Nephron progenitor cell (in vitro differentiated cells): ENCODE measurements at regions not wholly inside any gene's neighbourhood (a gene's known extent, or its start where the extent isn't known, plus 50 kb on each side); places are given as distances from the start of the nearest gene placed in this dataset.

Source experiments
- DNase-seq: peaks from one replicate; pipeline ENCODE4 v3.0.0; 2021
- H3K27ac Mint-ChIP-seq: 2 replicates; pipeline ENCODE4 v1.8.0; 2021; ENCODE audit warnings: mild to moderate bottlenecking, moderate library complexity, mixed read lengths
- H3K27me3 Mint-ChIP-seq: 2 replicates; pipeline ENCODE4 v1.8.0; 2021; ENCODE audit warnings: mild to moderate bottlenecking, low read depth, mixed read lengths; ENCODE audit not compliant: poor library complexity
- H3K36me3 Mint-ChIP-seq: 2 replicates; pipeline ENCODE4 v1.8.0; 2021; ENCODE audit warnings: low read depth, mixed read lengths
- H3K4me1 Mint-ChIP-seq: 2 replicates; pipeline ENCODE4 v1.8.0; 2021; ENCODE audit warnings: mixed read lengths
- H3K4me3 Mint-ChIP-seq: 2 replicates; pipeline ENCODE4 v1.8.0; 2021; ENCODE audit warnings: mild to moderate bottlenecking, moderate library complexity, mixed read lengths
- H3K9me3 Mint-ChIP-seq: 2 replicates; pipeline ENCODE4 v1.8.0; 2021; ENCODE audit warnings: mild to moderate bottlenecking, moderate library complexity, mixed read lengths
- TF ChIP-seq, protein P1 (sequence below): fragments of 200-600 bp; sonication (generic); IDR thresholded peaks from 2 replicates; pipeline ENCODE4 v1.5.0; 2021; ENCODE audit warnings: antibody characterized with exemption

DNA sequence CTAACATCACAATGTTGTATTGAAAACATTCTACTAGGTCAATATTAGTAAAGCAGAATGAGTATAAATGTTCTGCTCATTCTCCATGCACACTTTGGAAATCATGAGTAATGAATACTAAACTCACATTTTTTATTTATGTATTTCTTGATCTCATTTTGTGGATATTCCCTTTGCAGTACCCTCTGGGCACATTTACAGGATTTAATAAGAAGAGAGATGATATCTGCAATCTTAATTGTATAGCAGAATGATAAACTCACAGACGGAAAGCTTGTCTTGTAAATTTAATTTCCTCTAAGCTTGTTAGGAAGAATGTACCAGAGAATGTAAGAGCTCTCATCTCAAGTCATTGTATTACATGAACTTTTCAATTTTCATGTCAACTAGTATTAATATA lies 1279.7 kb downstream of the PCDH7 start:
- no peak for DNase-seq
- TF ChIP-seq, protein P1, sequence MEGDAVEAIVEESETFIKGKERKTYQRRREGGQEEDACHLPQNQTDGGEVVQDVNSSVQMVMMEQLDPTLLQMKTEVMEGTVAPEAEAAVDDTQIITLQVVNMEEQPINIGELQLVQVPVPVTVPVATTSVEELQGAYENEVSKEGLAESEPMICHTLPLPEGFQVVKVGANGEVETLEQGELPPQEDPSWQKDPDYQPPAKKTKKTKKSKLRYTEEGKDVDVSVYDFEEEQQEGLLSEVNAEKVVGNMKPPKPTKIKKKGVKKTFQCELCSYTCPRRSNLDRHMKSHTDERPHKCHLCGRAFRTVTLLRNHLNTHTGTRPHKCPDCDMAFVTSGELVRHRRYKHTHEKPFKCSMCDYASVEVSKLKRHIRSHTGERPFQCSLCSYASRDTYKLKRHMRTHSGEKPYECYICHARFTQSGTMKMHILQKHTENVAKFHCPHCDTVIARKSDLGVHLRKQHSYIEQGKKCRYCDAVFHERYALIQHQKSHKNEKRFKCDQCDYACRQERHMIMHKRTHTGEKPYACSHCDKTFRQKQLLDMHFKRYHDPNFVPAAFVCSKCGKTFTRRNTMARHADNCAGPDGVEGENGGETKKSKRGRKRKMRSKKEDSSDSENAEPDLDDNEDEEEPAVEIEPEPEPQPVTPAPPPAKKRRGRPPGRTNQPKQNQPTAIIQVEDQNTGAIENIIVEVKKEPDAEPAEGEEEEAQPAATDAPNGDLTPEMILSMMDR, result no peak
- no peaks in the 10 kb centered on the region for H3K36me3 Mint-ChIP-seq
- H3K27ac Mint-ChIP-seq, result no peak overlapping the region
- no peak overlapping the region for H3K4me3 Mint-ChIP-seq
- H3K27me3 Mint-ChIP-seq, result no peaks in the 10 kb centered on the region
- H3K4me1 Mint-ChIP-seq, result peaks cover 5% of the 10 kb centered on the region
- H3K9me3 Mint-ChIP-seq, result no peaks in the 10 kb centered on the region

DNA sequence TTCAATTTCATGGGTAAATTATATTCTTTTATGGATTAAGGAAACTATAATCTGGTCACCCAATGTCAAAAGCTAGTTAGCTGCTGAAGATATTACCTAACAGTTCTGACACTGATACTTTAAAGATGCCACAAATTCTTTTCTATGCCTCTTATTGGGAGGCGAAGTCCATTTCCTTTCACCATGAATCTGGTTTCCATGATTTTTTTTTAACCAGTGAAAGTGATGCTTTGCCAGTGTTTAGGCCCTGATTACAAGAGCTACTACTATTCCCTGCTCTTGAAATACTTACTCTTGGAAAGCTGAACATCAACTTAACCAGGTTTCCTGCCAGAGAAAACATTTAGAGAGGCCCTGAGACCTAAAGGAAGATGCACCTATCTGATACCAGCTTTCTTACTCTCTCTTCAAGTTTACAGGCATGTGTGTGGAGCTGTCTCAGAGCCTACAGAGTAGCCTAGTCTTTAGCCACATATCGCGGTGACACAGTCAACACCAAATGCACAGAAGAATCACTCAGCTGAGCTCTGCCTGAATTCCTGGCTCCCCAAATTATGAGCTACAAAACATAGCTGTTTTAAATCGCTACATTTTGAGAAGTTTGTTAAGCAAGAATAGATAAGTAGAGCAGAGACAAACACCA lies 1280.8 kb downstream of the PCDH7 start:
- no peak for DNase-seq
- Mint-ChIP-seq H3K27ac (no peak overlapping the region), H3K9me3 (no peaks in the 10 kb centered on the region), H3K4me1 (peaks cover 5% of the 10 kb centered on the region), H3K36me3 (no peaks in the 10 kb centered on the region), H3K27me3 (no peaks in the 10 kb centered on the region), H3K4me3 (no peak overlapping the region)
- TF ChIP-seq, protein P1, result no peak

- H3K27ac Mint-ChIP-seq, result no peak overlapping the region
- H3K9me3 Mint-ChIP-seq, result no peaks in the 10 kb centered on the region
- no peak overlapping the region for H3K4me3 Mint-ChIP-seq
- no peak for DNase-seq
- no peaks in the 10 kb centered on the region for H3K27me3 Mint-ChIP-seq
- H3K36me3 Mint-ChIP-seq, result no peaks in the 10 kb centered on the region
- TF ChIP-seq, protein P1, result no peak
- peaks cover 5% of the 10 kb centered on the region for H3K4me1 Mint-ChIP-seq
These were observed 1282.0 kb downstream of the PCDH7 start for GRCh38 chr4:32002037-32002747.

DNA sequence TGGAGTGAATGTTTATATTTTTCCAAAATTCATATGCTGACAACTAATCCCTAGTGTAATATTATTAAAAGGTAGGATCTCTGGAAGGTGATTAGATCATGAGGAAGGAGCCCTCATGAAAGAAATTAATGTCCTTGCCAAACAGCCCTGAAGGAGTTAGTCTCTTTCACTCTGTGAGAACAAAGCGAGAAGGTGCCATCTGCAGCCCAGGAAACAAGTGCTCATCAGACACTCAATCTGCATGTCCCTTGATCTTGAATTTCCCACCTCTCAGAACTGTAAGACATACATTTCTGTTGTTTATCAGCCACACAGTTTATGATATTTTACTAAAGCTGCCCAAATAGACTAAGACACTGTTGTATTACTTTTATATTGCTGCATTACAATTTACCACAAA lies 1283.4 kb downstream of the PCDH7 start:
- no peak overlapping the region for H3K27ac Mint-ChIP-seq
- no peaks in the 10 kb centered on the region for H3K27me3 Mint-ChIP-seq
- no peaks in the 10 kb centered on the region for H3K9me3 Mint-ChIP-seq
- no peaks in the 10 kb centered on the region for H3K36me3 Mint-ChIP-seq
- TF ChIP-seq, protein P1, result no peak
- H3K4me1 Mint-ChIP-seq, result peaks cover 5% of the 10 kb centered on the region
- H3K4me3 Mint-ChIP-seq, result no peak overlapping the region
- no peak for DNase-seq

GRCh38 chr4:32010221-32010620 lies 1290.1 kb downstream of the PCDH7 start:
- Mint-ChIP-seq H3K27ac (no peak overlapping the region), H3K9me3 (peaks cover 7% of the 10 kb centered on the region), H3K4me3 (no peak overlapping the region), H3K4me1 (no peaks in the 10 kb centered on the region), H3K27me3 (no peaks in the 10 kb centered on the region), H3K36me3 (no peaks in the 10 kb centered on the region)
- TF ChIP-seq, protein P1, result no peak
- DNase-seq, result no peak

GRCh38 chr4:32022071-32022470 lies 1301.9 kb downstream of the PCDH7 start:
- TF ChIP-seq, protein P1, result no peak
- no peak for DNase-seq
- Mint-ChIP-seq H3K4me3 (no peak overlapping the region), H3K36me3 (no peaks in the 10 kb centered on the region), H3K4me1 (peaks cover 37% of the 10 kb centered on the region), H3K27ac (peak overlapping the region; percentile 85), H3K9me3 (peaks cover 15% of the 10 kb centered on the region), H3K27me3 (peaks cover 5% of the 10 kb centered on the region)
